Right forelimb (tissue), 1 donor: ENCODE measurements at regions not wholly inside any gene's neighbourhood (a gene's known extent, or its start where the extent isn't known, plus 50 kb on each side); places are given as distances from the start of the nearest gene placed in this dataset.
"Not testable (repeated sequence)": the region's sequence is repeated elsewhere in the genome, so short reads cannot be mapped to it uniquely, and the experiment has no call there.

Experiments used
- DNase-seq: peaks from one replicate; pipeline ENCODE4 v3.0.0-alpha.2; 2018

GRCh38 chr17:43345515-43345914, 53.3 kb upstream of the ARL4D start:
- not testable (repeated sequence) for DNase-seq

- no peak for DNase-seq
These were observed 54.1 kb upstream of the ARL4D start for GRCh38 chr17:43344685-43345084.

- DNase-seq, result no peak
These were observed 56.3 kb upstream of the ARL4D start for GRCh38 chr17:43342589-43342890.

GRCh38 chr17:43341715-43342588, 56.8 kb upstream of the ARL4D start:
- no peak for DNase-seq

GRCh38 chr17:43338886-43339516, 59.8 kb upstream of the ARL4D start:
- DNase-seq, result peak; percentile 76

GRCh38 chr17:43337684-43338428, 60.9 kb upstream of the ARL4D start:
- DNase-seq, result no peak

- DNase-seq, result no peak
These were observed 63.9 kb upstream of the ARL4D start for GRCh38 chr17:43334738-43335402.

- no peak for DNase-seq
These were observed 65.3 kb upstream of the ARL4D start for GRCh38 chr17:43333433-43333943.

- no peak for DNase-seq
These were observed 66.6 kb upstream of the ARL4D start for GRCh38 chr17:43332230-43332629.

GRCh38 chr17:43330876-43331639, 67.7 kb upstream of the ARL4D start:
- DNase-seq, result no peak

GRCh38 chr17:43329183-43329582, 69.6 kb upstream of the ARL4D start:
- DNase-seq, result no peak

- no peak for DNase-seq
These were observed 70.1 kb upstream of the ARL4D start for GRCh38 chr17:43328650-43329049.

- DNase-seq, result no peak
These were observed 70.9 kb upstream of the ARL4D start for GRCh38 chr17:43327834-43328420.

GRCh38 chr17:43327421-43327820, 71.4 kb upstream of the ARL4D start:
- DNase-seq, result no peak

GRCh38 chr17:43326490-43327275, 72.1 kb upstream of the ARL4D start:
- DNase-seq, result no peak

GRCh38 chr17:43324205-43324893, 74.4 kb upstream of the ARL4D start:
- DNase-seq, result no peak

- DNase-seq, result no peak
These were observed 79.3 kb upstream of the ARL4D start for GRCh38 chr17:43319293-43320124.

- no peak for DNase-seq
These were observed 82.2 kb upstream of the ARL4D start for GRCh38 chr17:43316522-43317142.
